ENCODE measurements at regions not wholly inside any gene's neighbourhood (a gene's known extent, or its start where the extent isn't known, plus 50 kb on each side); places are given as distances from the start of the nearest gene placed in this dataset.

GRCh38 chr11:70486731-70487130 lies 88.4 kb downstream of the CTTN start:
- no peak for DNase-seq (ENCODE audit: low spot score)
- ATAC-seq (ENCODE audit: low FRiP score), result no peak
- TF ChIP-seq CTCF (IDR thresholded peaks at IDR 0.05), result no peak

- no peak for DNase-seq (ENCODE audit: low spot score)
- no peak for ATAC-seq (ENCODE audit: low FRiP score)
- TF ChIP-seq CTCF (IDR thresholded peaks at IDR 0.05), result no peak
Measured at GRCh38 chr11:70487160-70487559, 88.8 kb downstream of the CTTN start.

- no peak for TF ChIP-seq CTCF (IDR thresholded peaks at IDR 0.05)
Measured at GRCh38 chr11:70487756-70488155, 89.4 kb downstream of the CTTN start.

GRCh38 chr11:70488171-70488703 lies 89.9 kb downstream of the CTTN start:
- no peak for TF ChIP-seq CTCF (IDR thresholded peaks at IDR 0.05)
- ATAC-seq (ENCODE audit: low FRiP score) (no peak), DNase-seq (ENCODE audit: low spot score) (no peak)

More at GRCh38 chr11:70487756-70488155, 89.4 kb downstream of the CTTN start:
- DNase-seq (ENCODE audit: low spot score), result no peak
- no peak for ATAC-seq (ENCODE audit: low FRiP score)

- no peak for ATAC-seq (ENCODE audit: low FRiP score)
- DNase-seq (ENCODE audit: low spot score), result no peak
- TF ChIP-seq CTCF (IDR thresholded peaks at IDR 0.05), result no peak
Measured at GRCh38 chr11:70489276-70489675, 90.9 kb downstream of the CTTN start.

GRCh38 chr11:70490208-70490607 lies 91.9 kb downstream of the CTTN start:
- no peak for DNase-seq (ENCODE audit: low spot score)
- TF ChIP-seq CTCF (IDR thresholded peaks at IDR 0.05), result no peak
- ATAC-seq (ENCODE audit: low FRiP score), result no peak

GRCh38 chr11:70490723-70491558 lies 92.6 kb downstream of the CTTN start:
- no peak for TF ChIP-seq CTCF (IDR thresholded peaks at IDR 0.05)
- ATAC-seq (ENCODE audit: low FRiP score) (no peak), DNase-seq (ENCODE audit: low spot score) (no peak)

Data from omental fat pad (tissue), 3 donors.